ENCODE measurements at regions not wholly inside any gene's neighbourhood (a gene's known extent, or its start where the extent isn't known, plus 50 kb on each side); places are given as distances from the start of the nearest gene placed in this dataset.
"Not testable (repeated sequence)": the region's sequence is repeated elsewhere in the genome, so short reads cannot be mapped to it uniquely, and the experiment has no call there.

DNA sequence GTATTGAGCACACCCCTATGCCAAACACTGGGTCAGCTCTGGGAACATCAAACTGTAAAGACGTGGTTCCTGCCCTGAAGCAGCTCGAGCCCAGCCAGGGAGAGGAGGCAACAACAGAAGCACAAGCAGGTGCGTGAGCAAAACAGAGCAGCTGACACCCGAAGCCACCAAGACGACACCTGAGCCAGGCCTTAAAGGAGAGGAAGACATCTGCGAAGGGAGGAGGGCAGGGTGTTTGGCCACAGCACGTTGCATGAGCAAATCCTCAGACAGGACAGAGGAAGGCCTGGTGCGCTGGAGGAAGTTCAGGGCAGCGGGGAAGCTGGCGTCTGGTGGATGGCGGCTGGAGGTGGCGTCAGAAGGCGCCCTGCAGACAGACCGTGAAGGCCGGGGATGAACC is 172.0 kb downstream of the KLRB1 start:
- H3K9me3 Mint-ChIP-seq; H3K36me3 ChIP-seq (ENCODE audit: insufficient read depth, low read length); H3K4me3 ChIP-seq (ENCODE audit: low read length); H3K27me3 Mint-ChIP-seq; H3K27ac ChIP-seq (ENCODE audit: low read depth in 1 of 2, low read length in 2 of 2); CTCF ChIA-PET; H3K27me3 ChIP-seq (ENCODE audit: control insufficient read depth in 1 of 2, insufficient read depth in 2 of 2, low read length in 2 of 2); POLR2A ChIA-PET; H3K4me1 ChIP-seq (ENCODE audit: insufficient read depth, low read length); H3K9me3 ChIP-seq (ENCODE audit: control insufficient read depth in 1 of 2, insufficient read depth in 1 of 2, low read length in 2 of 2); H3K4me3 Mint-ChIP-seq; intact Hi-C loops (cut with DNase I, micrococcal nuclease); H3K4me1 Mint-ChIP-seq (ENCODE audit: low read depth); H3K36me3 Mint-ChIP-seq (ENCODE audit: low read depth): not testable (repeated sequence)
- DNase-seq (peak in 4 of 14 experiments; percentile 10 to 74 (median 38)), ATAC-seq (ENCODE audit: poor library complexity) (peak; percentile 96)
- H3K27ac Mint-ChIP-seq, result peak overlapping the region; percentile 73

DNA sequence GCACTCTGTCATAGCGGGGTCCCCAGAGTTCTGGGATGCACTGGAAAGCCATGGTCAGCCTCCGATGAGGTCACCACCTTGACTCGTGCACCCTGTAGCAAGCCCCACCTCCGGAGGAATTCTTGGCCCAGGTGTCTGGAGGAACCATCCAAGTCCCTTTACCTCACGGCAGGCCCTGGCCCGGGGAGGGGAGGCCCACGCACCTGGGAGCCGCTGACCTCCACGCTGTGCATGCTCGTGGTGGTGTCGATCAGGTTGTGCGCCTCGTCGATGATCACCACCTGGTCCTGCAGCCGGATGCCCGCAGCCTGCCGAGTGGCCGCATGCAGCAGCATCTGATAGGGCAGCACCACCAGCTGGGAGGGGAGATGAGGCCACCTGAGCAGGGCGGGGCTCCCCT is 177.3 kb downstream of the KLRB1 start:
- POLR2A ChIA-PET; intact Hi-C loops (cut with DNase I, micrococcal nuclease); H3K27me3 Mint-ChIP-seq; CTCF ChIA-PET; H3K36me3 ChIP-seq (ENCODE audit: insufficient read depth, low read length); H3K4me1 ChIP-seq (ENCODE audit: insufficient read depth, low read length); H3K27me3 ChIP-seq (ENCODE audit: control insufficient read depth in 1 of 2, insufficient read depth in 2 of 2, low read length in 2 of 2); H3K36me3 Mint-ChIP-seq (ENCODE audit: low read depth); H3K27ac ChIP-seq (ENCODE audit: low read depth in 1 of 2, low read length in 2 of 2); H3K4me3 ChIP-seq (ENCODE audit: low read length); H3K9me3 Mint-ChIP-seq; H3K4me1 Mint-ChIP-seq (ENCODE audit: low read depth); ATAC-seq (ENCODE audit: poor library complexity); H3K9me3 ChIP-seq (ENCODE audit: control insufficient read depth in 1 of 2, insufficient read depth in 1 of 2, low read length in 2 of 2); DNase-seq; H3K27ac Mint-ChIP-seq; H3K4me3 Mint-ChIP-seq: not testable (repeated sequence)

GRCh38 chr12:9428856-9429255 is 178.9 kb downstream of the KLRB1 start:
- POLR2A ChIA-PET; ATAC-seq (ENCODE audit: poor library complexity): not testable (repeated sequence)

DNA sequence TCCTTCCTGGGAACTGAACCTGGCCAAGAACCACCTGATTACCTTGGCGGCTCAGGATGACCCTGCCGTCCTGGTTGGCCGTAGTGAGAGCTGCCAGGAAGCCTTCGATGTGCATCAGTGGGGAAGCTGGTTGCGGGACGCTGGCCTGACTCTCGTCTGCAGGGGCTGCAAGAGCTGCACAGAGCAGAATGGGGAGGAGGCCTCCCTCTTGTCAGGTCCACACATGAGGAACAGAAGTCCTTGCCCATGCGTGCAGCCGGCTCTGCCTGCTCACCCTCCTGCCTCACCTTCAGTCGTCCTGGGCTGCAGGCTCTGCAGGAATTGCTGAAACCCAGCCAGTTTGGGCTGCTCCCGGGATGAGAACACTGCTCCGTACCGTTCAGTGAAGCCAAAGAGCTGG is 182.3 kb downstream of the KLRB1 start:
- POLR2A ChIA-PET; H3K4me1 ChIP-seq (ENCODE audit: insufficient read depth, low read length); H3K27ac ChIP-seq (ENCODE audit: low read depth in 1 of 2, low read length in 2 of 2); H3K36me3 Mint-ChIP-seq (ENCODE audit: low read depth); DNase-seq; H3K4me1 Mint-ChIP-seq (ENCODE audit: low read depth); H3K27me3 ChIP-seq (ENCODE audit: control insufficient read depth in 1 of 2, insufficient read depth in 2 of 2, low read length in 2 of 2); ATAC-seq (ENCODE audit: poor library complexity); H3K36me3 ChIP-seq (ENCODE audit: insufficient read depth, low read length); H3K4me3 Mint-ChIP-seq; H3K27ac Mint-ChIP-seq; H3K9me3 ChIP-seq (ENCODE audit: control insufficient read depth in 1 of 2, insufficient read depth in 1 of 2, low read length in 2 of 2); intact Hi-C loops (cut with DNase I, micrococcal nuclease); H3K27me3 Mint-ChIP-seq; CTCF ChIA-PET; H3K4me3 ChIP-seq (ENCODE audit: low read length); H3K9me3 Mint-ChIP-seq: not testable (repeated sequence)

More at GRCh38 chr12:9428856-9429255, 178.9 kb downstream of the KLRB1 start:
- H3K27ac Mint-ChIP-seq; H3K4me3 Mint-ChIP-seq; H3K9me3 ChIP-seq (ENCODE audit: control insufficient read depth in 1 of 2, insufficient read depth in 1 of 2, low read length in 2 of 2); H3K36me3 ChIP-seq (ENCODE audit: insufficient read depth, low read length); H3K4me1 ChIP-seq (ENCODE audit: insufficient read depth, low read length); DNase-seq; H3K27me3 ChIP-seq (ENCODE audit: control insufficient read depth in 1 of 2, insufficient read depth in 2 of 2, low read length in 2 of 2); H3K27ac ChIP-seq (ENCODE audit: low read depth in 1 of 2, low read length in 2 of 2); intact Hi-C loops (cut with DNase I, micrococcal nuclease); H3K9me3 Mint-ChIP-seq; CTCF ChIA-PET; H3K4me1 Mint-ChIP-seq (ENCODE audit: low read depth); H3K27me3 Mint-ChIP-seq; H3K4me3 ChIP-seq (ENCODE audit: low read length); H3K36me3 Mint-ChIP-seq (ENCODE audit: low read depth): not testable (repeated sequence)

DNA sequence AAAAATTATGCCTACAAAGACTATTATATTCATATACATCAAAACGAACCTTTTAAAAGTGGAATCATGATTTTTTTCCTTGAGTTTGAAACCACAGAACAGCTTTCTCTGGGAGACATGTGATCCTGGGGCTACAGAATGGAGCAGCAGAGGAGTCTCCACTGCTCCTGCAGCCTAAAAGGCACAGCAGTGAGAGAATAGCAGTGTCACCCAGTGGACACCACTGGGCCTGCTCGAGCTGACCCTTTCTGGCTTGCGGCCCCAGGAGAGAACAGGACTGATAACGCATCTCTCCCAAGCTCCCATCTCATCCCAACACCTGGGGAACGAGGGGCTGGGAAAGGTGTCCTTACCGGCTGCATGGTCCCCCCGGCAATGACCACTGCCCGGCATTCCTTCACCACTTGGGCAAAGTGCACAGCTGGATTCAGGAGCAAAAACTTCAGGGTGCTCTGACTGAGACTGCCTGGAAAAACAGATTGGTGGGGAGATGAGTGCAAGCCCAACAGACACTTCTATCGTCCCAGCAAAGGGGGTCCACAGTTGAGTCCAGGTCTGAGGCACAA is 183.5 kb downstream of the KLRB1 start:
- H3K4me3 Mint-ChIP-seq; H3K4me1 Mint-ChIP-seq (ENCODE audit: low read depth); H3K36me3 ChIP-seq (ENCODE audit: insufficient read depth, low read length); H3K4me1 ChIP-seq (ENCODE audit: insufficient read depth, low read length); H3K27ac Mint-ChIP-seq; POLR2A ChIA-PET; H3K27me3 Mint-ChIP-seq; DNase-seq; H3K36me3 Mint-ChIP-seq (ENCODE audit: low read depth); ATAC-seq (ENCODE audit: poor library complexity); H3K9me3 ChIP-seq (ENCODE audit: control insufficient read depth in 1 of 2, insufficient read depth in 1 of 2, low read length in 2 of 2); H3K27me3 ChIP-seq (ENCODE audit: control insufficient read depth in 1 of 2, insufficient read depth in 2 of 2, low read length in 2 of 2); CTCF ChIA-PET; H3K27ac ChIP-seq (ENCODE audit: low read depth in 1 of 2, low read length in 2 of 2); H3K4me3 ChIP-seq (ENCODE audit: low read length); intact Hi-C loops (cut with DNase I, micrococcal nuclease); H3K9me3 Mint-ChIP-seq: not testable (repeated sequence)

- POLR2A ChIA-PET; DNase-seq; ATAC-seq (ENCODE audit: poor library complexity); H3K4me1 Mint-ChIP-seq (ENCODE audit: low read depth); H3K9me3 Mint-ChIP-seq; H3K4me3 Mint-ChIP-seq; intact Hi-C loops (cut with DNase I, micrococcal nuclease); H3K4me1 ChIP-seq (ENCODE audit: insufficient read depth, low read length); H3K27ac ChIP-seq (ENCODE audit: low read depth in 1 of 2, low read length in 2 of 2); H3K27me3 ChIP-seq (ENCODE audit: control insufficient read depth in 1 of 2, insufficient read depth in 2 of 2, low read length in 2 of 2); H3K9me3 ChIP-seq (ENCODE audit: control insufficient read depth in 1 of 2, insufficient read depth in 1 of 2, low read length in 2 of 2); H3K27ac Mint-ChIP-seq; H3K36me3 Mint-ChIP-seq (ENCODE audit: low read depth); H3K36me3 ChIP-seq (ENCODE audit: insufficient read depth, low read length); H3K27me3 Mint-ChIP-seq; H3K4me3 ChIP-seq (ENCODE audit: low read length); CTCF ChIA-PET: not testable (repeated sequence)
Observed at GRCh38 chr12:9422689-9423088, 185.0 kb downstream of the KLRB1 start.

- H3K4me1 ChIP-seq (ENCODE audit: insufficient read depth, low read length); H3K36me3 Mint-ChIP-seq (ENCODE audit: low read depth); DNase-seq; ATAC-seq (ENCODE audit: poor library complexity); POLR2A ChIA-PET; H3K4me3 ChIP-seq (ENCODE audit: low read length); H3K36me3 ChIP-seq (ENCODE audit: insufficient read depth, low read length); H3K9me3 Mint-ChIP-seq; H3K9me3 ChIP-seq (ENCODE audit: control insufficient read depth in 1 of 2, insufficient read depth in 1 of 2, low read length in 2 of 2); intact Hi-C loops (cut with DNase I, micrococcal nuclease); H3K27ac Mint-ChIP-seq; H3K27ac ChIP-seq (ENCODE audit: low read depth in 1 of 2, low read length in 2 of 2); H3K4me1 Mint-ChIP-seq (ENCODE audit: low read depth); H3K4me3 Mint-ChIP-seq; CTCF ChIA-PET; H3K27me3 ChIP-seq (ENCODE audit: control insufficient read depth in 1 of 2, insufficient read depth in 2 of 2, low read length in 2 of 2); H3K27me3 Mint-ChIP-seq: not testable (repeated sequence)
Observed at GRCh38 chr12:9421520-9422086, 186.1 kb downstream of the KLRB1 start.

All from CD4-positive, alpha-beta T cell (primary cell).